OCI-LY1 (cell line): ENCODE measurements at regions not wholly inside any gene's neighbourhood (a gene's known extent, or its start where the extent isn't known, plus 50 kb on each side); places are given as distances from the start of the nearest gene placed in this dataset.

Experiments used
- CTCF ChIP-seq: fragments of 200-600 bp; sonication (generic), shearing (Covaris generic); IDR thresholded peaks from 2 replicates; pipeline ENCODE4 v1.5.1; 2017; ENCODE audit warnings: mild to moderate bottlenecking, antibody characterized with exemption, low read length, moderate library complexity, mixed read lengths
- EZH2 ChIP-seq: fragments of 200-600 bp; sonication (generic), shearing (Covaris generic); IDR thresholded peaks from 2 replicates; pipeline ENCODE4 v1.8.0; 2017; ENCODE audit warnings: borderline replicate concordance, mixed run types, mild to moderate bottlenecking, antibody characterized with exemption, low read length, moderate library complexity, mixed read lengths

GRCh38 chr14:51419685-51420084 lies 179.6 kb downstream of the TMX1 start:
- TF ChIP-seq CTCF (no peak), EZH2 (no peak)
